Adipocyte (in vitro differentiated cells): ENCODE measurements at regions not wholly inside any gene's neighbourhood (a gene's known extent, or its start where the extent isn't known, plus 50 kb on each side); places are given as distances from the start of the nearest gene placed in this dataset.

ENCODE experiments used
- DNase-seq: peaks from one replicate; pipeline ENCODE4 v3.0.0-alpha.2; 2015; ENCODE audit warnings: low read depth
- H3K27me3 ChIP-seq: replicated peaks from 2 replicates; pipeline ENCODE4 v1.7.0; 2013; ENCODE audit warnings: mild to moderate bottlenecking, low read length, moderate library complexity; ENCODE audit not compliant: control insufficient read depth, insufficient read depth
- H3K36me3 ChIP-seq: 2 replicates; pipeline ENCODE4 v1.7.0; 2013; ENCODE audit warnings: low read length, mild to moderate bottlenecking, moderate library complexity; ENCODE audit not compliant: control insufficient read depth, insufficient read depth, severe bottlenecking
- H3K4me1 ChIP-seq: 2 replicates; pipeline ENCODE4 v1.7.0; 2013; ENCODE audit warnings: mild to moderate bottlenecking, low read length, moderate library complexity; ENCODE audit not compliant: control insufficient read depth, insufficient read depth
- H3K4me3 ChIP-seq: 2 replicates; pipeline ENCODE4 v1.7.0; 2013; ENCODE audit warnings: mild to moderate bottlenecking, low read length, moderate library complexity
- H3K9ac ChIP-seq: 2 replicates; pipeline ENCODE4 v1.7.0; 2013; ENCODE audit warnings: mild to moderate bottlenecking, low read length, moderate library complexity
- H3K9me3 ChIP-seq: 2 replicates; pipeline ENCODE4 v1.7.0; 2013; ENCODE audit warnings: mild to moderate bottlenecking, low read length, moderate library complexity; ENCODE audit not compliant: control insufficient read depth

GRCh38 chr21:27586326-27586725, 619.4 kb upstream of the ADAMTS5 start:
- H3K4me3 ChIP-seq: no peak overlapping the region
- H3K9ac ChIP-seq: no peak overlapping the region
- no peak for DNase-seq
- no peaks in the 10 kb centered on the region for H3K27me3 ChIP-seq
- H3K36me3 ChIP-seq: no peaks in the 10 kb centered on the region
- no peaks in the 10 kb centered on the region for H3K9me3 ChIP-seq
- H3K4me1 ChIP-seq: peaks cover 38% of the 10 kb centered on the region

- H3K9ac ChIP-seq: no peak overlapping the region
- no peak for DNase-seq
- no peak overlapping the region for H3K4me3 ChIP-seq
- H3K9me3 ChIP-seq: no peaks in the 10 kb centered on the region
- H3K27me3 ChIP-seq: no peaks in the 10 kb centered on the region
- no peaks in the 10 kb centered on the region for H3K36me3 ChIP-seq
- H3K4me1 ChIP-seq: peaks cover 23% of the 10 kb centered on the region
These were observed 617.4 kb upstream of the ADAMTS5 start for GRCh38 chr21:27584256-27584655.

GRCh38 chr21:27582948-27583430, 616.1 kb upstream of the ADAMTS5 start:
- no peaks in the 10 kb centered on the region for H3K27me3 ChIP-seq
- H3K36me3 ChIP-seq: no peaks in the 10 kb centered on the region
- peaks cover 23% of the 10 kb centered on the region for H3K4me1 ChIP-seq
- H3K9ac ChIP-seq: no peak overlapping the region
- no peak overlapping the region for H3K4me3 ChIP-seq
- DNase-seq: no peak
- H3K9me3 ChIP-seq: no peaks in the 10 kb centered on the region

GRCh38 chr21:27582246-27582947, 615.5 kb upstream of the ADAMTS5 start:
- no peak overlapping the region for H3K4me3 ChIP-seq
- peaks cover 23% of the 10 kb centered on the region for H3K4me1 ChIP-seq
- peak; percentile 9 for DNase-seq
- no peaks in the 10 kb centered on the region for H3K27me3 ChIP-seq
- H3K36me3 ChIP-seq: no peaks in the 10 kb centered on the region
- H3K9ac ChIP-seq: no peak overlapping the region
- H3K9me3 ChIP-seq: no peaks in the 10 kb centered on the region

DNA sequence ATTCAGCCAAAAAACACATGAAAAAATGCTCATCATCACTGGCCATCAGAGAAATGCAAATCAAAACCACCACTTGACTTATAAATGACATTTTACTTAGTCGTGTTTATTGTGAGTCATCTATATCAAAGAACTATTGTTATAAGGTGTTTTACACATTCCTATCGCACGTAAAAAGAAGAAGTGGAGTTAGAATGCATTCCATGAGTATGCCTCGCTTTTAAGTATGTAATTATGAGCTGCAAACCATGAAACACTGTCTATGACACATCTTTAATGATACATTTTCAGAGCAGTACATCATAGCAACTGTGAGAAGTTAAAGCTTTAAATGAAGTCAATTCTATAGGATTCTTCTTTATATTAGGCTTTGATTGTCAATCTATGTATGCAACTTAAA, 614.3 kb upstream of the ADAMTS5 start:
- Histone ChIP-seq H3K9me3 (no peaks in the 10 kb centered on the region), H3K4me3 (no peak overlapping the region), H3K4me1 (peaks cover 20% of the 10 kb centered on the region), H3K9ac (no peak overlapping the region), H3K27me3 (no peaks in the 10 kb centered on the region), H3K36me3 (no peaks in the 10 kb centered on the region)
- DNase-seq: no peak

DNA sequence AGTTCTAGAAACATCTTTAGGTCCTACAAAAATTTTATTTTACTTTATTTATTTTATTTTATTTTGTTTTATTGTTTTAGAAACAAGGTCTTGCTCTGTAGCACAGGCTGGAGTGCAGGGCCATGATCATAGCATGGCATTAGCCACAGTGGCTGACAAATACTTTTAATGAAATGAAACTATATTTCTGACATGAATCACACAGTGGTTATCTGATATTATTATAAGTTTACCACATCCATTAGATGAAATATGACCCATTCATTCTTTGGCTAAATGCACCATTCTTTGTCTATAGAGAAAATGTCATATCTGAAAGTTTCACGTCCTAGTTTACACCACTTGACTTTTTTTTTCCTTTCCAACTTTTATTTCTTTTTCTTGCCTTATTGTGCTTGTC, 613.4 kb upstream of the ADAMTS5 start:
- peaks cover 20% of the 10 kb centered on the region for H3K4me1 ChIP-seq
- H3K27me3 ChIP-seq: no peaks in the 10 kb centered on the region
- no peak for DNase-seq
- H3K4me3 ChIP-seq: no peak overlapping the region
- no peaks in the 10 kb centered on the region for H3K9me3 ChIP-seq
- no peaks in the 10 kb centered on the region for H3K36me3 ChIP-seq
- H3K9ac ChIP-seq: no peak overlapping the region

DNA sequence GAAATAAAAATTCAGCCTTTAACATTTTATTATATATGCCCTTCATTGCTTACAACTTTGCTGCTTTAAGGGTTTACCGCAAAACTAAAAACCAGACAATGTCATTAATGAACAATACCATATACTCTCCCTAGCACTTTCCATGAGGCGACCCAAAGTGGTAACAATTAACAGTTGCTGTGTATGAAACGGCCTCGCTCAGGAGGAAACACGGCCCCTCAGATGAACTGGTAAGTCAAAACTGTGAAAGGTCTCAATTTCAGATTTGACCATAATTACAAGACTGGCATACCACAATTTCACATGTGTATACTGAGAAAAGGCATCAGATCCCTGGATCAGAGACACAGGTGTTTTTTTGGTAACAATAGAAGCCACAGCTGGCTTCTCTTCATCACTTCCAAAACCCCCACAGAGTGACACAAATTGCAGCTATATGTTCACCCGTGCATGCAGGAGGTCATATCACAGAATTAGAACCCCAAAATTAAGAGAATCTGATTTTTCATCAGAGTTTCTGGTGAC, 611.9 kb upstream of the ADAMTS5 start:
- Histone ChIP-seq H3K4me1 (peaks cover 16% of the 10 kb centered on the region), H3K27me3 (no peaks in the 10 kb centered on the region), H3K4me3 (no peak overlapping the region), H3K36me3 (no peaks in the 10 kb centered on the region), H3K9me3 (no peaks in the 10 kb centered on the region), H3K9ac (no peak overlapping the region)
- DNase-seq: no peak

DNA sequence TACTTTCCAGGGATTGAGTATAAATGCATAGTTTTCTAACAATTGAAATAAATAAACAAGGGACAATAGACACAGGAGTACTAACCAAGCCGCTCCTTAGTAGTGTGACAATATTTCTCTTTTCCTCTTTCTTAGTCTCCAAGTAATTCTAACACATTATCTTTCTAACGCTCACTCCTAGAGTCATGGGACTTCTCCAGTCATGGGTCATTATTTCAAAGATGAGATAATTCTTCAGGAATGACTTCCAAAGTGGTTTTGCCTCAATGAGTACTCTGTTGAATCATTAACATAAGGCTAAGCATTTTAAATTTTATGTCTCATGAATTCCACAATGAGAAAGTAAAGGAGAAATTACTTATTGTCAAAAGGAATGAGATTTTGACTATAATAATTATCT, 605.8 kb upstream of the ADAMTS5 start:
- Histone ChIP-seq H3K27me3 (no peaks in the 10 kb centered on the region), H3K36me3 (no peaks in the 10 kb centered on the region), H3K9me3 (no peaks in the 10 kb centered on the region), H3K4me3 (no peak overlapping the region), H3K9ac (peak overlapping the region; percentile 49), H3K4me1 (peaks cover 38% of the 10 kb centered on the region)
- peak; percentile 68 for DNase-seq

- Histone ChIP-seq H3K4me1 (peaks cover 38% of the 10 kb centered on the region), H3K9ac (no peak overlapping the region), H3K27me3 (no peaks in the 10 kb centered on the region), H3K36me3 (no peaks in the 10 kb centered on the region), H3K4me3 (no peak overlapping the region), H3K9me3 (no peaks in the 10 kb centered on the region)
- DNase-seq: peak; percentile 68
These were observed 604.8 kb upstream of the ADAMTS5 start for GRCh38 chr21:27571706-27572105.

- Histone ChIP-seq H3K9ac (peak overlapping the region; percentile 53), H3K27me3 (no peaks in the 10 kb centered on the region)
- DNase-seq: peak; percentile 91
These were observed 603.5 kb upstream of the ADAMTS5 start for GRCh38 chr21:27570306-27570868.

DNA sequence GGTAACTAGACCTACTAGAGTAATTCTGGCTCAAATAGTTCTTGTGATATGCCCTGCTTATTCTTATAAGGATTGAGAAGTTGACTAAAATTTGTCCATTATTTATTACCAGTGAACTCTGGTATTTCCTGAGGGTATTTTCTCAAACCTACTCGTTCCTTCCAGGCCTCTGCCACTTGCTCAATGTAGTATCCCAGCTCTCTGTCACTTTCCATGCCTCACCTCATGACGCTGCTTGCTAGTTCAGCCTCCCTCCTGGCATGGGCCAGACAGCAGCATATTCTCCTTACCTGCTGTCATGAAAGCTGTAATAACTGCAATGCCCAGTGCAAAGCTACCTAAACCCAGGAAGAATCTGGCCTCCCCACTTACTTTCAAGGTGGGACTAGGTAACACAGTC, 602.9 kb upstream of the ADAMTS5 start:
- peak overlapping the region; percentile 35 for H3K4me3 ChIP-seq

More at GRCh38 chr21:27570306-27570868, 603.5 kb upstream of the ADAMTS5 start:
- Histone ChIP-seq H3K36me3 (no peaks in the 10 kb centered on the region), H3K9me3 (no peaks in the 10 kb centered on the region), H3K4me3 (peak overlapping the region; percentile 35), H3K4me1 (peaks cover 38% of the 10 kb centered on the region)

More for the DNA sequence above, 602.9 kb upstream of the ADAMTS5 start:
- Histone ChIP-seq H3K4me1 (peaks cover 38% of the 10 kb centered on the region), H3K27me3 (no peaks in the 10 kb centered on the region), H3K36me3 (no peaks in the 10 kb centered on the region), H3K9me3 (no peaks in the 10 kb centered on the region), H3K9ac (peak overlapping the region; percentile 53)
- DNase-seq: peak; percentile 19
